Kidney (tissue), 13 donors: ENCODE measurements at regions not wholly inside any gene's neighbourhood (a gene's known extent, or its start where the extent isn't known, plus 50 kb on each side); places are given as distances from the start of the nearest gene placed in this dataset.
A peak's percentile ranks its signal among the peaks of the same experiment; 100 is the strongest.

ENCODE experiments used
- DNase-seq, 5 donors: peaks; one replicate each; pipeline ENCODE4 v3.0.0-alpha.2; 2013 to 2020
- FAIRE-seq: peaks from 2 replicates; lab custom pipeline; 2012; peaks lifted over from hg19 to GRCh38; lab: Jason Lieb, UNC
- H3K27ac ChIP-seq, 2 donors: one replicate each; pipeline ENCODE4 v1.7.0; 2013; ENCODE audit warnings: low read depth in 2 of 2, low read length in 2 of 2, inconsistent platforms in 1 of 2
- H3K27me3 ChIP-seq: one replicate; pipeline ENCODE4 v1.7.1; 2013; ENCODE audit warnings: low read length, inconsistent platforms; ENCODE audit not compliant: control insufficient read depth, insufficient read depth
- H3K36me3 ChIP-seq, 3 donors: one replicate each; pipeline versions ENCODE4 v1.7.0 to v1.7.1; 2013; ENCODE audit warnings: low read length in 3 of 3, control low read depth in 1 of 3, inconsistent platforms in 1 of 3; ENCODE audit not compliant: insufficient read depth in 3 of 3, control insufficient read depth in 2 of 3
- H3K4me1 ChIP-seq, 3 donors: one replicate each; pipeline versions ENCODE4 v1.7.0 to v1.7.1; 2013; ENCODE audit warnings: low read length in 3 of 3, inconsistent platforms in 1 of 3, low read depth in 1 of 3; ENCODE audit not compliant: control insufficient read depth in 2 of 3, insufficient read depth in 2 of 3
- H3K4me3 ChIP-seq, 3 donors: one replicate each; pipeline versions ENCODE4 v1.7.0 to v1.8.1; 2013; ENCODE audit warnings: low read length in 3 of 3, control low read depth in 1 of 3, inconsistent platforms in 1 of 3
- H3K9ac ChIP-seq, 3 donors: one replicate each; pipeline versions ENCODE4 v1.7.0 to v1.7.1; 2013; ENCODE audit warnings: low read length in 3 of 3, control low read depth in 1 of 3, inconsistent platforms in 1 of 3
- H3K9me3 ChIP-seq, 3 donors: one replicate each; pipeline versions ENCODE4 v1.7.0 to v1.7.1; 2013; ENCODE audit warnings: low read length in 3 of 3, control low read depth in 1 of 3, inconsistent platforms in 1 of 3; ENCODE audit not compliant: control insufficient read depth in 2 of 3, insufficient read depth in 1 of 3
- intact Hi-C: fragments of 100-400 bp; cut with DNase I; formaldehyde crosslinking; loops from one replicate; pipeline ENCODE4 v1.11.1; 2022
- TF ChIP-seq, protein P1 (sequence below): IDR thresholded peaks from 3 replicates; pipeline ENCODE4 v1.5.1; 2012; ENCODE audit warnings: mild to moderate bottlenecking, moderate library complexity, borderline replicate concordance; ENCODE audit not compliant: insufficient read depth; ENCODE audit errors: extremely low read depth
- donor health status: control.
- donor health status: control.
- donor health status: control.
- donor health status: control.
- donor health status: control.
- donor health status: DM: yes; HTN: yes; CAD: no.
- donor health status: Normal renal cell carcinoma (clear cell type).

DNA sequence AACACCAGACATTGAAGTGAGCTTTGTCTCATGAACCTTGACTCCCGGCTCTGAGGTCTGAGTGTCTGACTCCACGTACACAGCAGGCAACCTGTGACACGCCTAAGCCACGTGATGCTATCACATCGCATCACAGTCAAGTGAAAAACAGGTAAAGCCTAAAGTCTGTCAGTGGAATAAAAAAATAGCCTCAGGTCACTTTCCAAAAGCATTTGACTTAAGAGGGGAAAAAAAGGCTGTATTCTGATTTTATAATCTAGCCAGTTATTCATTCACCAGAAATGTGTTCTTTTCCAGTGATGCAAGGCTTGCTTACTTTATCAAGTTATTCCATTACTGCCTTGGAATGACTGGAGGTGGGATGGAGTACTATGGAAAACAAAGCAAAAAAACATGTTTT lies 163.2 kb upstream of the HMCN1 start:
- H3K27me3 ChIP-seq, result no peaks in the 10 kb centered on the region
- TF ChIP-seq, protein P1, sequence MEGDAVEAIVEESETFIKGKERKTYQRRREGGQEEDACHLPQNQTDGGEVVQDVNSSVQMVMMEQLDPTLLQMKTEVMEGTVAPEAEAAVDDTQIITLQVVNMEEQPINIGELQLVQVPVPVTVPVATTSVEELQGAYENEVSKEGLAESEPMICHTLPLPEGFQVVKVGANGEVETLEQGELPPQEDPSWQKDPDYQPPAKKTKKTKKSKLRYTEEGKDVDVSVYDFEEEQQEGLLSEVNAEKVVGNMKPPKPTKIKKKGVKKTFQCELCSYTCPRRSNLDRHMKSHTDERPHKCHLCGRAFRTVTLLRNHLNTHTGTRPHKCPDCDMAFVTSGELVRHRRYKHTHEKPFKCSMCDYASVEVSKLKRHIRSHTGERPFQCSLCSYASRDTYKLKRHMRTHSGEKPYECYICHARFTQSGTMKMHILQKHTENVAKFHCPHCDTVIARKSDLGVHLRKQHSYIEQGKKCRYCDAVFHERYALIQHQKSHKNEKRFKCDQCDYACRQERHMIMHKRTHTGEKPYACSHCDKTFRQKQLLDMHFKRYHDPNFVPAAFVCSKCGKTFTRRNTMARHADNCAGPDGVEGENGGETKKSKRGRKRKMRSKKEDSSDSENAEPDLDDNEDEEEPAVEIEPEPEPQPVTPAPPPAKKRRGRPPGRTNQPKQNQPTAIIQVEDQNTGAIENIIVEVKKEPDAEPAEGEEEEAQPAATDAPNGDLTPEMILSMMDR, result no peak
- no peaks in the 10 kb centered on the region for H3K36me3 ChIP-seq
- FAIRE-seq (peak; percentile 95), DNase-seq (peak; percentile 38 to 80 (median 70))
- H3K4me3 ChIP-seq, result peak overlapping the region in 1 of 3 donors; percentile 23
- peak overlapping the region; percentile 91 to 94 for H3K27ac ChIP-seq
- no peak overlapping the region for H3K9ac ChIP-seq
- intact Hi-C loops, result no loop called here
- H3K9me3 ChIP-seq, result no peaks in the 10 kb centered on the region
- peaks cover 9 to 48% (median 13%) of the 10 kb centered on the region in 3 donors for H3K4me1 ChIP-seq

DNA sequence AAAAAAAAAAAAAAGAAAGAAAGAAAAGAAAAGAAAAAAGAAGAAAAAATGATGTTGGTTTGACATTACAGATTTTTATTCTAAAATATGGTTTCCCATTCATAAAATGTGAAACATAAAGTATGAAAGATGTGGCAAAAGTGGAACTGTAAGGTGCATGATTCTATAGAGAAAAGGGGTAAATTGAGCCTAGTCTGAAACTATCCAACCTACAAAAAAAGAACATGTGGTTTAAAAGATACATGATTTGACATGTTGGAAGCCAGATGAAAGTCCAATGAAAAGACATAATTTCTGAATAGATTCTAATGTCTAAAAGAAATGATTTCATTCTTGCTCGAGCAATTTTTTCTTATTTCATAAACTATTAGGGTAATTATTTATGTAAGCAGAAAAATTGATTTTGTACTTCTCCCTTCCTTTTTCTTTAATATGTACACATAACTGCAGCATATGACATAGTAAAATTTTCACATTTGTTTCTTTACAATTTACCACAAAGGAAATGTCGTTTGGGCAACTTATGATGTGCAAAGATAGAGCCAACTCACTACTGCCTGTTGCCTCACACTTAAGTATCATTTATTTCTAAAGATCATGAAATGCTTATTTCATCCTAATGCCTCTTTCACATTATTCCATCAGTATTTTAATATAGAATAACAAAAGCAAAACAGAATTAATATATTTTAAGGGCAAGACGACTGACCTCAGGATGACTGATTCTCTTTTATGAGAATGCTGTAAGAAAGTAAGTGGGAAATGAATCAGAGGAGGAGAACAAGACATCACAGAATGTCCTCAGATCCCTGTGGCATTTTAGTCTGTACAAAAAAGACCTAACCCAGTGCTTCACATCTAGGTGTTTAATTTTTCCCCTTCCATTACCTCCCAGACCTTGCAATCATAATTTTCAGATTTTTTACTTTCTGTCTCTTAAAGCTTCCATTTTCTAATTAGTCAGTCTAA lies 165.8 kb upstream of the HMCN1 start:
- TF ChIP-seq, protein P1, result no peak
- H3K9ac ChIP-seq, result no peak overlapping the region
- intact Hi-C loops, result no loop called here
- H3K4me3 ChIP-seq, result no peak overlapping the region
- no peaks in the 10 kb centered on the region for H3K9me3 ChIP-seq
- DNase-seq, result no peak
- H3K4me1 ChIP-seq, result peaks cover 5 to 40% (median 7%) of the 10 kb centered on the region in 3 donors
- no peaks in the 10 kb centered on the region for H3K36me3 ChIP-seq
- peak overlapping the region; percentile 35 to 94 for H3K27ac ChIP-seq
- FAIRE-seq, result no peak
- no peaks in the 10 kb centered on the region for H3K27me3 ChIP-seq

DNA sequence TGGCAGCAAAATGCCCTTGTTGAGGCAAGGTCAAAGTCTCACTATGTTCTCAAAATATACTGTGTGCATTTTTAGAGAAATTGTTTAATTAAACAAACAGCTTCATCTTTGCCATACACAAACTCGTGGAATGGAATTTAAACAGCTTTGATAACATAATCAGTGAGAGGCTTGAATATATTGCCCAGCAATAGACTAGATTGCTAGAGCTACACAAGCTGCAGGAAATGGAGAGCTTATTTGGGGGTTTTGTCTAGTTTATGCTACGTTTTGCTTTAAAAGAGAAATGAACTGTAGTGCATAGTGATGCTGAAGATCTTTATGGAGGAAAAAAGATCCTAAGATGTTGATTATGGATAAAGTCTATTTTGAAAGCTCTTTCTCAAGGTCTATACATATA lies 166.8 kb upstream of the HMCN1 start:
- no peak overlapping the region for H3K9ac ChIP-seq
- no peak overlapping the region for H3K4me3 ChIP-seq
- H3K9me3 ChIP-seq, result no peaks in the 10 kb centered on the region
- intact Hi-C loops, result no loop called here
- no peak for DNase-seq
- no peaks in the 10 kb centered on the region for H3K27me3 ChIP-seq
- no peak overlapping the region for H3K27ac ChIP-seq
- TF ChIP-seq, protein P1, result no peak
- H3K36me3 ChIP-seq, result no peaks in the 10 kb centered on the region
- H3K4me1 ChIP-seq, result peaks cover 2 to 30% (median 5%) of the 10 kb centered on the region in 3 donors
- FAIRE-seq, result no peak
